ENCODE measurements at regions not wholly inside any gene's neighbourhood (a gene's known extent, or its start where the extent isn't known, plus 50 kb on each side); places are given as distances from the start of the nearest gene placed in this dataset.
A peak's percentile ranks its signal among the peaks of the same experiment; 100 is the strongest.

DNA sequence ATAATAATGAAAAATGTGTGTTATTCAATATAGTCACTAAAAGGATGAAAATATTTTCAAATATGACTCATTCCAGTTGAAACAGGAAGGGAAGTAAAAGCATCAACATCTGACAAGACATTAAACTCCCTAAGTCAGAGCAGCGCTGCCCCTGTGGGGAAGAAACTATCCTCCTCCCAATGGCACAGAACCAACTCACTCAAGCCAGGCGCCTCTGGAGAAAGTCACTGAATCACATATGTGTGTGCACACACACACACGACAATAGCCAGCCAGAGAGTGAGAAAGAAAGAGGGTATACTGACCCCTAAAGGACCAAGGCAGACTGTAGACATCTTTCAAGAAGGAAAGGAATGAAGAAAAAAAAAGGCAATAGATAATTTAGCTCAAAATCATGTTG lies 126.9 kb downstream of the SETD4 start:
- DNase-seq = no peak

DNA sequence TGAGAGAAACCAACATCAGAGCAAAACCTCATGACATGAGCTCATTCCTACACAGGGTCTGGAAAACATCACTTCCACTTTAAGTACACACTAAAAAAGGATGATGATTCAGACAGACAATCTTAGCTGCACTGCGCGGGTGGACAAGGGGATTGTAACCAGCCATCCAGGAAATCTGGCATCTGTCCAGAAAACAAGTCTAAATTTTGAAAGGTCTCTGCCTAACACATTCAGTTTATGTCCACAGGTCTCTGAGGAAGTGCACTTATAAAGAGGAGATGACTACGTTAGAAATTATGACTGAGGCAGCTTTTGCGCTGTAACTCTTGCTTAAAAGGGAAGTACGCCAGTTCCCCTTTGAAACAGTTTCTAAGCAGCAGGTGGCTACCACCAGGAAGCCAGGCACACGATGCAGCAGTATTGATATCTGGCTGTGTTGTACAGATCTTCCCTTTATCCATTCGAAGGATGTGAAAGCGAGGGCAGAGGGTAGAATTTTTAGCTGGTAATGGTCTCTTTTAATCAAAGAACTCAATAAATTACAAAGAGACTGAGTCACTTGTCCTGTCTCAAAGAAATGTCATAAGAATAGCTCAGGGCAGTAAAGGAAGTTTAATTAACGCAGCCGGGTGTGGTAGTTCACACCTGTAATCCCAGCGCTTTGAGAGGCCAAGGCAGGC lies 128.0 kb downstream of the SETD4 start:
- no peak for DNase-seq

DNA sequence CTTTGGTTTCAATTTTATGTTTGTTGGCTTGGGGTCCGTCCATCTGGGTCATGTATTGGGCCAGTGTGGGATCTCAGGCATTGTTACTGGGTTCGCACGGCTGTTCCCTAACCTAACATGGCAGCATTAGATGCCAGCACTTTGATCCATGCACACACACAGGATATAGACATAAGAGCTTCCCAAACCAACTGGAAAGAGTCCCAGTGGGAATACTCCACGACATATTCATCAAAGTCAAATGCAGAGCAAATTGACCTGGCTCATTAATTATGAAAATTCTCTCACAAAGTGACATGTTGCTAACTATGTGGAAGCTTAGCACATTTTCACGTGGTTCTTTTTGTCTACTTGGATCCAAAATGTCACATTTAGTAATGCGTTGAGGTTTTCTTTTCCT lies 130.4 kb downstream of the SETD4 start:
- DNase-seq = no peak

DNA sequence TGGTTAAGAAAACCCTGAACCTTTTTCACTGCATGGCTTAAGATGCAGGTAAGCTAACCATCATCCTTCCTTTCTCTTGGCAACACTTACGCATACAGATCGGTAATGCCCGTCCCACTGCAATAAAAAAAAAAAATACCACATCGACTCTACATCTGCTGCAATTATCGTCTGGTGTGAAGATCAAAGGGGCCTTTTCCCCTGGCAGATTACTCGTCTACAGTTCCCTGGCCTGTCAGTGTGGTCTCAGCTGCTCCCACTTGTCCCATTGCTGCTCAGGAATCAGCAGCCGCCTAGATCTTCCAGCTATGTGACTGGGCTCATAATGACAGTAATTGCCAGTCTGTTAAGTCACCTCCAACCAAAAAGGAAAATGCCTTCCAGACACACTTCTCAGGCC lies 133.1 kb downstream of the SETD4 start:
- no peak for DNase-seq

DNA sequence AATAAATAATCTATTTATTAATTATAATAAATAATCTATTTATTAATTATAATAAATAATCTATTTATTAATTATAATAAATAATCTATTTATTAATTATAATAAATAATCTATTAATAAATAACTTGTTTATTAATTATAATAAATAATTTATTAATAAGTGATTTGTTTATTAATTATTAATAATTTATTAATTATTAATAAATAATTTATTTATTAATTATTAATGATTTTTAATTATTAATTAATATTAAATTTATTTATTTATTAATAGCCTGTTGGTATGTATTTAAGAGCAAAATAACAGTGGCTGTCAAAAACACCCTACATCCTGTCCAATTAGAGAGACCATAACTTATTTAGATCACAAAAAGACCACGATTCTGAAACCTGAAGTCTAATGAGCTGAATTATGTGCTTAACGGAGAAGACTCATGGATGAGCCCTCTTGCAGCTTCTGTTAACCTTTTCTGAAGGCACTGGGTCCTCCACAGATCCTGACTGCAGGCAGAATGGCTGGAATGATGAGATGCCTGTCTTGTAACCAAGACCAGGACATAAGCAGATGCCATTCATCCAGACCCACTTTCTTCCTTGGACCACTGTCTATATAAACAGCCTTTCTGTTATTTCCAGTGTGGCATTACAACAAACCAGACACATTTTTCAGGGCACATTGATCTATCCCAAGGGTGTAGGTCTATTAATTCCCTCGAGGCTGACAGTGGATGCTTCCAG lies 134.2 kb downstream of the SETD4 start:
- DNase-seq = no peak

DNA sequence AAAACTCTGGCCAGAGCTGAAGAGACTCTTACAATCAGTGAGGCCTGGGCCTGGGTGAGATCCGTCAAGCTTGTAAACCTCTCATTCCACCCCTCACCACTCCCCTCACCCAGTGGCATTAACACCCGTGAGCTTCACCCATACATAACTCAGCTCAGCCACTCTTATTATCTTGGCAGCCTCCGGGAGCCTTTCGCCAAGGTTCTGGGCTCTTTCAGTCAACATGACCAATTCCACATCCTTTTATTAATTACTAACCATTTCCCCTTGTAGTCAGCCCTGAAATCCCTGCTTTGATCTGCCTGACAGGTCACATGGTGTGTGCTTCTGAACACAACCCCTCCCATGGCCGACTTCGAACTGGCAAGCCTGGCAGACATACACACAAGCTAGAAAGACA lies 134.8 kb downstream of the SETD4 start:
- no peak for DNase-seq

DNA sequence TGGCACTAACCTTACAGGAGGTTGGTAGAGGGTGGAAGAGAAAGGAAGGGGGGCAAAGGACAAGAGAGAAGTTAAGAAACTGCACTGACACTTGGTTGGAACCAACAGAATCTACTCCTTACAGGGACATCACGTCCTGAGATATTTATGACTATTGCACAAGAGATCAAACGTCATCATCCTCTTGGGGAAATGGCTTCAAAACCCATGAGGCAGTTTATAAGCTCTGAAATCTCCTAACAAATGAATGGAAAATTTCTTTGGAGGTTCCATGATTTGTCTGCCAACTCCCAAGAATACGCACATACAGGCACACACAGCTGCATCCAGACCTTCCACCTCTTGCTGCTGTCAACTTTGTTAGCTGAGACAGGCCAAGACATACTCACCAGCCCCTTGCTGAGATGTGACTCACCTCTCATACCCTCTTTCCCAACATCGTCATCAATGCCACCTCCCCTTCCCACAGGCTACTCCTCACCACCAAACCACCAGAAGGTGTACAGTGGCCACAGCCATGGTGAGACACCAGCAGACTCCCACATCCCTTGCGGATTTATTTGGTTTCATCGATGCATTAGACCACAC lies 135.5 kb downstream of the SETD4 start:
- no peak for DNase-seq

DNA sequence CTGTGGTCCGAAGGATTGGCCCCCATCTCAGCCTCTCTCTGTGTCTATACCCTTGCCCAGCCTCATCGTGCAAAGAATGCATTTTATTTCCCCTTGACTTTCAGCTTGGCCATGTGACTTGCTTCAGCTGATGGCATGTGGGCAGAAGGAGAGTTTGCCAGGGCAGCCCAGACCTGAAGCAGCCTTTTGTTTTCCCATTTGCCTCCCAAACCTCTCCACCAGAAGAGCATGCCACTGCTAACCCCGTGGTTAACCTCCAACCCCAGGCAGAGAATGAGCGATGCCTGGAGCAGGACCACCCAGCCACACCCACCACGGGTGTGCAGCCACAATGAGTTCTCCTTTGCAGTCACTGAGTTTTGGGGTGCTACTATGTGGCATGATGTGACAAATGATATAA lies 136.4 kb downstream of the SETD4 start:
- no peak for DNase-seq

DNA sequence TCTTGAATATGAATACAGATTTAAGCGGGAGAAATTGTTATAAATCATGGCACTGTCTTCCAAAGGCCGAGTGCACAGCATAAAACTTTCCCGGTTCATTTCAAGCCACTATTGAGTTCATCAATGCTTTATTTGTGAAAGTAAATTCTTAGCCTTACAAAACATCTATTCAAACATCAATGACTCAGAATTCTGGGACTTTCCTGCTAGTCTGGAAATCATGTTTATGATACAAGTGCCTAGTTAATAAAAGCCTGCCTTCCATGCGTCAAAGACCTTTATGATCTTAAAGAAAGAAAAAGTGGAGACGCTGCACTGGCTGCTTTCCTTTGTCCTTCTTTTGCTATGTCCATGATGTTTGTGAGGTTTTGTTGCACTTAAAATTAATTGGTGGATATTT lies 137.7 kb downstream of the SETD4 start:
- no peak for DNase-seq

DNA sequence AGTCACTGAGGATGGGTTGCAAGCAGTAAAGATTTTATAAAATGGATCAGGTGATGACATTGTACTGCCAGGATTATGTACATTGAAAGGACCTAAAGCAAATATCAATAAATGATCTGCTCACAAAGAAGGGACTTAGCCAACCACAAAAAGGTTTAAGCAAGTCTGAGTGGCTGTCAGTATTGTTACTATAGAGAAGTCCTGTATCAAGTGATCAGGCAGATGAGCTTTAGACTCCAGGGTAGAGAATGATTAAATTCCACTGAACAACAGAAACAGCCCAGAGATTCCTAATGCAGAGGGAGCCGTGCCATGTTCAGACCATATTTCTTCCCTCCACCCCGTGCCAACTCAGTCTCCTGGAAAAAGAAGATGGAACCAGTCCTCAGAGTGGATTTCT lies 138.9 kb downstream of the SETD4 start:
- DNase-seq = no peak

DNA sequence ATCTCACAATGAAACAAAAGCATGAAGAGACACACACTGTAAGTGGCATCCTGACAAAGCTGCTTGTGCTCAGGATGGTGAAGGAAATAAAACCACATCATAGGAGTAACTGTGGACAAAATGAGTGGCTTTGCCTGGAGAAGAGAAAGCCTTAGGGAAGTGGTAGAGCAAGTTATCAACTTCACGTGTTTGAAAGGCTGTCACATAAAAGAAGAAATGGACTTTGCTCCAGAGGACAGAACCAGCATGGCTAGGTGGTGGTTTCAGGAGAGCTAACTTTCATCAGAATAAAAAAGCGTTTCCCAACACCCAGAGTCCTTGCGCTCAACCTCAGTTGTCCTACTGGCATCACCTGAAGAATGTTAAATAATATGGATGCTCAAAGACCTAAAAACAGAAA lies 139.9 kb downstream of the SETD4 start:
- no peak for DNase-seq

DNA sequence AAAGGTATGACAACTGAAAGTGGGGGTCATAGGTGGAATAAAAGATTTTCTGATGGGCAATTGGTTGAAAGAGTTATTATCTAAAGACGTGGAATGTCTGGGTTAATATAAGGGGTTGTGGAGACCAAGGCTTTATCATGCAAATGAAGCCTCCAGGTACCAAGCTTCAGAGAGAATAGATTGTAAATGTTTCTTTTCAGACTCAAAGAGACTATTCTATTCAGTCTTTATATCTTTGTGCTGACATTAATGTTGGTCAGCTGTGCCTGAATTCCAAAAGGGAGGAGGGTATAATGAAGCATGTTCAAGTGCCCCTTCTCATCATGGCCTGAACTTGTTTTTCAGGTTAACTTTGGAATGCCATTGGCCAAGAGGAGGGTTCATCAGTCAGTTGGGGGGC lies 145.3 kb downstream of the SETD4 start:
- no peak for DNase-seq

DNA sequence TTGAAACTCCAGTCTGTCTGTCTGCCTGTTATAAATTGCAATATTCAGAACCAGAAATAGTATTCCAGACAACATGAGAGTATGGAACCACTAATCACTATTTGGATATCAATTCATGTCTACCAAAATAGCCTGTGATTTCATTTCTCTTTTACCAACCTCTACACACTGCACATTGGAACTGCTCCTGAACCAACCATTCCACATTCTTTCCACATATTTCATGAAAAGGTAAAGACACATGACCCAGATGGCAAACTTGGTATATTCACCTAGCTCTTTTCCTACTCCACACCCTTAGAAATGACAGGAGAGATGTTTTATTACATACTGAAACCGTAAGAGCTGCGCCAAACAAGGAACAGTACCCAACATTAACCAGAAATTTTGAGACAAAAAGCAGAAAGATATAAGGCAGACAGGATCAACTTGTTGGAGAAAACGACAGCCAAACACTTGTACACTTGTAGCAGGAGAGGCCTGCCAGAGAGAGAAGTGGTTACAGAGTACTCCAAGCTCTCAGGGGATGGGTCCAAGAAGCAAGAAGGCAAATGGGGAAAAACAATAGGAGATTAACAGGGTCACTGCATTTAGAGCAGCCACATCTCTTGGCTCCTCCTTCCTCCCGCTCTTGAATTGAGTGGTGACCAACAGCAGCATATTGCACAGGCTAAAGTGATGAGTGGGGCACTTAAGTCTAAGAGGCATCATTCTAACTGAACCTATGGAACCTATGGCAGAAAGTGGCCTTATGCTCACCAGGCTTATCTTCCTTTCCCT lies 148.7 kb downstream of the SETD4 start:
- DNase-seq = no peak

DNA sequence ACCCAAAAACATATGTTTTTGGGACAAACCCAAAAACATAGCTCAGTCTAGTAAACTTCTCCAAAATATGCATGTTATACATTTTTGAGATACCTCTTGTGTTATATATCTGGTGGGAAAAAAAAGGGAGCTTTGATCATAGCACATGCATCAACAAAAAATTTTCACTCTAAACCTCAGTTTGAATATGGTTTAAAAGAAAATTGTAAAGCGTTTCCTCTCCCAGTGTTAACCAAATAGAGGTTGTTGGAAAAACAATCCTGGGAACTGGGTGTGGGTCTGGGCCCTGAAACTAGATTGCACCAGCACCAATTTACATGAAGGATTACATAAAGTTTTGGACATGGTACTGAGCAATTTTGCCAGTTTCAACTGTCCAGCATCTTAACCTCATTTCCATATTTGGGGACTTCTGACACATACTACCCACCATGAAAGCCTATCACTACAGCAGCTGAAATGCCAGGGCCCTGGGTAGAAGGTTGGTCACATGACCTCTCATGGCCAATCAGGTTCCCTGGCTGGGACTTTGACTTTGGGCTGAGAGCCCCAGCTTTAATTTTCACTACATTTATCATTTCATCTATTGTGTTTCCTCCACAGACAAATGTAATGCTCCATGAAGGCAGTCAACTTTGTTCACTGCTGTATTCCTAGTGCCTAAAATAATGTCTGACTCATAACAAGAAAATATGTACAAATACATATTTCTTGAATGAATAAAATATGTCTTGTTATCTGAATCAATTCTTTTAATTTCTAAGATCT lies 150.7 kb downstream of the SETD4 start:
- DNase-seq = no peak

DNA sequence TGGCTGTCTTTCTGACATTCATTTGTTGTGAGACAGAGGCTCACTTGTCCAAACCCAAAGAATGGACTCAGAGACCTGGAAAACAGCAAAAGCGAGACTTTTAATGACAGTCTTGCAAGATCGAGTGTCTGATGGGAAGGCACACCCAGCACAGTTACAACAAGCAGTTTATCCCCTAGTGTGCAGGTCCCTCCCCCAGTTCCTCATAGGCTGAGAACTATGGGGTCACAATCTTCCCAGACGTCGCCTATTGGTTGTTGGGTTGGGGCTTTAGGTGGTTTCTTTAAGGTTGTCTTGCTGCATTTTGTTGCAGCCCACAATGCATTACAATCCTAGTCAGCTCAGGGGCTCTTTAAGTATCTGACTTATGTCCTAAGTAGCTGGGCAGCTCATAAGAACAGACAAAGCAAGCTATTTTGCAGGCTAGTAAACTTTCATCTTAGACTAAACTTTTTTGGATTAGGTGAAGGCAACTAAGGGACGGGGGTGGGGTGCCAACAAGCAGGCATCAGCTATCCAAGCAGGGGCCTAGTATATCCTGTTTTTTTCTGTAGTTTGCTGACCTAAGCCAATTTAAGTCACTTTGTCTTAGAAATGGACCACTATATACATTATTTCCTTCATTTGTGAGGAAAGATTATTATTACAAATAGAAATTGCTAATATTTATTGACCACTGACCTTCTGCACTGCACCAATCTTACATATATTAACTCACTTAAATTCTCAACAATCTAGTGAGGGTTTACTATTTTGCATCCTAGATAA lies 151.8 kb downstream of the SETD4 start:
- DNase-seq = no peak

DNA sequence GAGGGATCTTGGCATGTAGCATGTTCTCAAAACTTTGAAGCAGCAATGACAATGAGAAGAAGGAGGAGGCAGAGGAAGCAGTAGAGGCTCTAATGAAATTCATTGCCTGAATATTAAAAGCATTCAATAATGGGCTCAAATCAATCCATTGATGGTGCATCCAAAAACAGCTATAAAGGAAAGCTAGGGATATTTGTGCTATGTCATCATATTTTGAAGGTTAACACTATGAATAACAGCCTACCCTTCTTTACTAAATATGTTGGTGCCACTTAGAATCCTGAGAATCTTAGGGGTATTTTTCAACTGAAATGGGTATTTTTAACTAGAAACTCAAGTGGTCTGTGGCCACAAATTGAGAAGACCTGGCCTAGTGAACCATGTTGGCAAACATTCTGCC lies 153.7 kb downstream of the SETD4 start:
- DNase-seq = no peak

DNA sequence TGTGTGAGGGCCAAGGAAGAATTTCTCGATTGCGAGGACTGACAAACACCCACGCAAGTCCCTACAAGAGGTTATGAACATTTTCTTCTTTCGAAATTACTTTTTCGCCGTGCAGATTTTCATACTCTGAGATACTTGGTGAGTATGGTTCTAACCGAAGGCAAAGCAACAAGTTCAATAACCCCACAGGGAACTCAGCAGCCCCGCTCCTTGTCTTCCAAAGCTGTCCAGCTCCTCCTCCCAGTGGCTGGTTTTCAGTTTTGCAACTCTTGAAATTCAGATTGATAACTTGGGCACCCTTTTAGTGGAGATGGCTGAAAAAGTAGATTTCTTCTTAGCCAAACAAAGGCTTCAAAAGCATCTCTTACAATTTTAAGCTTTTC lies 154.4 kb downstream of the SETD4 start:
- DNase-seq = no peak

DNA sequence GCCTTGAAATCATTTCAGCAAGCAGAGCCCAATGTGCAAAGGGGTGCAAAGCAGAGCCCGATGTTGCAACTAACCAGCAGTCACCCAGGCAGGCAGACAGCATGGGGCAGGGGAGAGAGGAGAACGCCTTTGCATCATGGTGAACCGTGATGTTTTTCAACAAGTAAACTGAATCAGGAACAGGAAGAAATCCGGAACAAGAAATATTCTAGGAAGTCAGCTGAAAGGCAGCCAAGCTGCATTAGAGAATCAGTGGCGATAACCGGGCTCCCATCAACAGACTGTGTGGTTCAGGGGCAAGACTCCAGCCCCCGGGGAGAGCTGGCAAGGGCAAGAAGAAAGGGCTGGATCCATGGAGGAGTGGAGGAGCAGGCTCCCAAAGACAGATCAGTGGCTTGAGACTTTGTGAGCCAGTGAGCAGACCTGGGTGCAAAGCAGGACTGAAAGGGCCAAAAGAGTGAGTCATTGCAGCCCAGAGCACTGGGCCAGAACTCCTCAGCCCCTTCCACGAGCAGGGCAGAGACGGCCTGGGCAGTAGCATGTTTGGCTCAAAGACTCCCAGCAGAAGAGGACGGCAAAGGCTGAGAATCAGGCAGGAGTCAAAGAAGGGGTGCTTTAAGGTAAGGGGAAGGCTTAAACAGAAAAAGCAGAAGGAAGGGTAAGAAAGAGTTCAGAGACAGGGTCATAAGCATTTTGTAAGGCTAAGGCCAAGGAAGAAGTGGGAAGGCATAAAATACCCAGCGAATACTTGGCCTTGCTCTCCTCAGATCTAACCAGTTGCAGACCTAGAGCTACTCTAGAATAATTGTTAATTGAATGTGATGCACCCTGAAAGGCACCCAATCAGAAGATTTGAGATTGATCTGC lies 155.0 kb downstream of the SETD4 start:
- DNase-seq = no peak

DNA sequence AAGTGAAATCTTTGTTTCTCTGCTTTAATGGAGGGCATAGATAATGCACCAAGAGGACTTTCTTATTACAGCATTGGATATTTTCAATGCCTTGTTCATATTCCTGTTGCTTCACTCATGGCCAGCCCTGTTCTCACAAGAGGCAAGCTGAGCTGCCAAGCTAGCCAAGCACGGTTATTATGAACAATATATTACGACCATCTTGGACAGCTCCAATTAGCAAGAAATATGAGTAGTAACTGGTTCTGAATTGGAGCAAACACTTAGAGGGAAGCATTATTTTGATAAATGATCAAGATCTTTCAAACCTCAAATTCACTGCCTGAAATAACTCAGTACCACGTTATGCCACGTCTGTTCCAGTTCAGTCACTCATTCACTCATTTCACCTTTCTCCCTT lies 159.8 kb downstream of the SETD4 start:
- peak; percentile 15 for DNase-seq

DNA sequence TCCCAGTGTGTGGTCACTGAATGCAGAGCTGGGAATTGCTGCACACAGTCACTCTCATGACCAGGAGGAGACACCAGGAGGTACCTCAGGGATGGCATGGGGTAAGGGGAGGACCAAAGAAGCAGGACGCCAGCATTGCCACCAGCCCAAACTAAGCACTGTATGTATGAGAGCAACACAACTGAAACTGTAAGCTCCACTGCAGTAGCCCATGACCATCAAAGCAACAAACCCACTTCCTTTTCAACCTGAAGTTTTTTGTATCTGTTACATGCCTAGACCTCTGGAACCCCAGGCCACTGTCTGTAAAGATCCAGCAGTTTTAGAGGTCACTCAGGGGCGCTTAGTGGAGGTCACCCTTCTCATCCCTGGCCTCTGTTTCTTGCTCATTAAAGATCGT lies 164.3 kb downstream of the SETD4 start:
- no peak for DNase-seq

DNA sequence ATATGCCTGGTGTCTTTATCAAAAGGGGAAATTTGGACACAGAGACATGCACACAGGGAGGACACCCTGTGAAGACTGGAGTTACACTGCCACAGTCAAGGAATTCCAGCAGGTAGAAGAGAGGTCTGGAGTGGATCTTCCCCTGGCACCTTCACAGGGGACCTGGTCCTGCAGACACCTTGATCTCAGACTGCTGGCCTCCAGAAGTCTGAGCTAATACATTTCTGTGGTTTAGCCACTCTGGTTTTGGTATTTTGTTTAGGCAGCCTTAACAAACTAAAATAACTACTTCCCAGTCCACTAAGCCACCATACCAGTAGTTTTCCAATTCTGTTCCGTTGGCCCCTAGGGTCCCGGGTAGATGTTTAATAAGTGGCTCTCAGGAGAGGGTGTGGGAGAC lies 164.7 kb downstream of the SETD4 start:
- no peak for DNase-seq

Measured in NCI-H774 (cell line).